ENCODE measurements at regions not wholly inside any gene's neighbourhood (a gene's known extent, or its start where the extent isn't known, plus 50 kb on each side); places are given as distances from the start of the nearest gene placed in this dataset.

GRCh38 chr6:144597511-144597910 is 312.4 kb downstream of the UTRN start:
- Histone ChIP-seq H3K4me1 (ENCODE audit: control insufficient read depth, insufficient read depth, low read length) (no peaks in the 10 kb centered on the region), H3K36me3 (ENCODE audit: control insufficient read depth, insufficient read depth, low read length) (peaks cover 3% of the 10 kb centered on the region), H3K27me3 (ENCODE audit: control insufficient read depth, insufficient read depth, low read length) (no peaks in the 10 kb centered on the region), H3K9ac (ENCODE audit: low read length) (no peak overlapping the region), H3K4me3 (ENCODE audit: low read length) (no peak overlapping the region), H3K9me3 (ENCODE audit: control insufficient read depth, low read length) (no peaks in the 10 kb centered on the region)

GRCh38 chr6:144599615-144600014 is 314.5 kb downstream of the UTRN start:
- no peak overlapping the region for H3K9ac ChIP-seq (ENCODE audit: low read length)
- no peaks in the 10 kb centered on the region for H3K36me3 ChIP-seq (ENCODE audit: control insufficient read depth, insufficient read depth, low read length)
- H3K4me1 ChIP-seq (ENCODE audit: control insufficient read depth, insufficient read depth, low read length), result no peaks in the 10 kb centered on the region
- H3K9me3 ChIP-seq (ENCODE audit: control insufficient read depth, low read length), result no peaks in the 10 kb centered on the region
- no peaks in the 10 kb centered on the region for H3K27me3 ChIP-seq (ENCODE audit: control insufficient read depth, insufficient read depth, low read length)
- no peak overlapping the region for H3K4me3 ChIP-seq (ENCODE audit: low read length)

GRCh38 chr6:144601221-144601620 is 316.1 kb downstream of the UTRN start:
- Histone ChIP-seq H3K36me3 (ENCODE audit: control insufficient read depth, insufficient read depth, low read length) (no peaks in the 10 kb centered on the region), H3K4me1 (ENCODE audit: control insufficient read depth, insufficient read depth, low read length) (no peaks in the 10 kb centered on the region), H3K9ac (ENCODE audit: low read length) (no peak overlapping the region), H3K9me3 (ENCODE audit: control insufficient read depth, low read length) (no peaks in the 10 kb centered on the region), H3K4me3 (ENCODE audit: low read length) (no peak overlapping the region), H3K27me3 (ENCODE audit: control insufficient read depth, insufficient read depth, low read length) (no peaks in the 10 kb centered on the region)

GRCh38 chr6:144602523-144603180 is 317.5 kb downstream of the UTRN start:
- no peaks in the 10 kb centered on the region for H3K36me3 ChIP-seq (ENCODE audit: control insufficient read depth, insufficient read depth, low read length)
- no peaks in the 10 kb centered on the region for H3K27me3 ChIP-seq (ENCODE audit: control insufficient read depth, insufficient read depth, low read length)
- H3K4me3 ChIP-seq (ENCODE audit: low read length), result no peak overlapping the region
- no peaks in the 10 kb centered on the region for H3K4me1 ChIP-seq (ENCODE audit: control insufficient read depth, insufficient read depth, low read length)
- no peak overlapping the region for H3K9ac ChIP-seq (ENCODE audit: low read length)
- H3K9me3 ChIP-seq (ENCODE audit: control insufficient read depth, low read length), result no peaks in the 10 kb centered on the region

- Histone ChIP-seq H3K9ac (ENCODE audit: low read length) (no peak overlapping the region), H3K9me3 (ENCODE audit: control insufficient read depth, low read length) (no peaks in the 10 kb centered on the region), H3K4me1 (ENCODE audit: control insufficient read depth, insufficient read depth, low read length) (no peaks in the 10 kb centered on the region), H3K4me3 (ENCODE audit: low read length) (no peak overlapping the region), H3K36me3 (ENCODE audit: control insufficient read depth, insufficient read depth, low read length) (no peaks in the 10 kb centered on the region), H3K27me3 (ENCODE audit: control insufficient read depth, insufficient read depth, low read length) (no peaks in the 10 kb centered on the region)
These were observed 320.9 kb downstream of the UTRN start for GRCh38 chr6:144606083-144606482.

GRCh38 chr6:144607998-144608735 is 323.0 kb downstream of the UTRN start:
- Histone ChIP-seq H3K9ac (ENCODE audit: low read length) (no peak overlapping the region), H3K27me3 (ENCODE audit: control insufficient read depth, insufficient read depth, low read length) (no peaks in the 10 kb centered on the region), H3K36me3 (ENCODE audit: control insufficient read depth, insufficient read depth, low read length) (no peaks in the 10 kb centered on the region), H3K4me1 (ENCODE audit: control insufficient read depth, insufficient read depth, low read length) (no peaks in the 10 kb centered on the region), H3K4me3 (ENCODE audit: low read length) (no peak overlapping the region), H3K9me3 (ENCODE audit: control insufficient read depth, low read length) (no peaks in the 10 kb centered on the region)

GRCh38 chr6:144612811-144613210 is 327.7 kb downstream of the UTRN start:
- no peaks in the 10 kb centered on the region for H3K27me3 ChIP-seq (ENCODE audit: control insufficient read depth, insufficient read depth, low read length)
- H3K4me1 ChIP-seq (ENCODE audit: control insufficient read depth, insufficient read depth, low read length), result no peaks in the 10 kb centered on the region
- H3K4me3 ChIP-seq (ENCODE audit: low read length), result no peak overlapping the region
- no peaks in the 10 kb centered on the region for H3K9me3 ChIP-seq (ENCODE audit: control insufficient read depth, low read length)
- H3K9ac ChIP-seq (ENCODE audit: low read length), result no peak overlapping the region
- no peaks in the 10 kb centered on the region for H3K36me3 ChIP-seq (ENCODE audit: control insufficient read depth, insufficient read depth, low read length)

- Histone ChIP-seq H3K9ac (ENCODE audit: low read length) (no peak overlapping the region), H3K36me3 (ENCODE audit: control insufficient read depth, insufficient read depth, low read length) (no peaks in the 10 kb centered on the region), H3K9me3 (ENCODE audit: control insufficient read depth, low read length) (no peaks in the 10 kb centered on the region), H3K4me3 (ENCODE audit: low read length) (no peak overlapping the region), H3K4me1 (ENCODE audit: control insufficient read depth, insufficient read depth, low read length) (no peaks in the 10 kb centered on the region), H3K27me3 (ENCODE audit: control insufficient read depth, insufficient read depth, low read length) (no peaks in the 10 kb centered on the region)
These were observed 328.7 kb downstream of the UTRN start for GRCh38 chr6:144613859-144614258.

- Histone ChIP-seq H3K27me3 (ENCODE audit: control insufficient read depth, insufficient read depth, low read length) (no peaks in the 10 kb centered on the region), H3K4me1 (ENCODE audit: control insufficient read depth, insufficient read depth, low read length) (no peaks in the 10 kb centered on the region), H3K9ac (ENCODE audit: low read length) (no peak overlapping the region), H3K9me3 (ENCODE audit: control insufficient read depth, low read length) (no peaks in the 10 kb centered on the region), H3K4me3 (ENCODE audit: low read length) (no peak overlapping the region), H3K36me3 (ENCODE audit: control insufficient read depth, insufficient read depth, low read length) (no peaks in the 10 kb centered on the region)
These were observed 330.7 kb downstream of the UTRN start for GRCh38 chr6:144615870-144616269.

- H3K27me3 ChIP-seq (ENCODE audit: control insufficient read depth, insufficient read depth, low read length), result no peaks in the 10 kb centered on the region
- H3K4me1 ChIP-seq (ENCODE audit: control insufficient read depth, insufficient read depth, low read length), result no peaks in the 10 kb centered on the region
- H3K36me3 ChIP-seq (ENCODE audit: control insufficient read depth, insufficient read depth, low read length), result no peaks in the 10 kb centered on the region
- H3K9me3 ChIP-seq (ENCODE audit: control insufficient read depth, low read length), result no peaks in the 10 kb centered on the region
- no peak overlapping the region for H3K4me3 ChIP-seq (ENCODE audit: low read length)
- H3K9ac ChIP-seq (ENCODE audit: low read length), result no peak overlapping the region
These were observed 332.1 kb downstream of the UTRN start for GRCh38 chr6:144617191-144617590.

- no peaks in the 10 kb centered on the region for H3K9me3 ChIP-seq (ENCODE audit: control insufficient read depth, low read length)
- no peaks in the 10 kb centered on the region for H3K27me3 ChIP-seq (ENCODE audit: control insufficient read depth, insufficient read depth, low read length)
- H3K4me3 ChIP-seq (ENCODE audit: low read length), result no peak overlapping the region
- no peak overlapping the region for H3K9ac ChIP-seq (ENCODE audit: low read length)
- H3K4me1 ChIP-seq (ENCODE audit: control insufficient read depth, insufficient read depth, low read length), result no peaks in the 10 kb centered on the region
- no peaks in the 10 kb centered on the region for H3K36me3 ChIP-seq (ENCODE audit: control insufficient read depth, insufficient read depth, low read length)
These were observed 332.6 kb downstream of the UTRN start for GRCh38 chr6:144617708-144618107.

- Histone ChIP-seq H3K36me3 (ENCODE audit: control insufficient read depth, insufficient read depth, low read length) (no peaks in the 10 kb centered on the region), H3K9me3 (ENCODE audit: control insufficient read depth, low read length) (no peaks in the 10 kb centered on the region), H3K4me1 (ENCODE audit: control insufficient read depth, insufficient read depth, low read length) (no peaks in the 10 kb centered on the region), H3K27me3 (ENCODE audit: control insufficient read depth, insufficient read depth, low read length) (no peaks in the 10 kb centered on the region), H3K4me3 (ENCODE audit: low read length) (no peak overlapping the region), H3K9ac (ENCODE audit: low read length) (no peak overlapping the region)
These were observed 334.8 kb downstream of the UTRN start for GRCh38 chr6:144619966-144620365.

All from mucosa of stomach (tissue), 1 donor.